CD4-positive, alpha-beta T cell treated with Interleukin-17A for 1 hour (primary cell): ENCODE measurements at regions not wholly inside any gene's neighbourhood (a gene's known extent, or its start where the extent isn't known, plus 50 kb on each side); places are given as distances from the start of the nearest gene placed in this dataset.

Experiments used
- DNase-seq: peaks from one replicate; pipeline ENCODE4 v3.0.0-alpha.2; 2020

- DNase-seq, result no peak
Measured at GRCh38 chr13:57918913-57919312, 287.4 kb downstream of the PCDH17 start.

GRCh38 chr13:57925250-57925649, 293.7 kb downstream of the PCDH17 start:
- DNase-seq, result no peak

GRCh38 chr13:57925751-57926150, 294.2 kb downstream of the PCDH17 start:
- no peak for DNase-seq

- DNase-seq, result no peak
Measured at GRCh38 chr13:57932061-57932460, 300.5 kb downstream of the PCDH17 start.

GRCh38 chr13:57933606-57934005, 302.1 kb downstream of the PCDH17 start:
- DNase-seq, result no peak

- no peak for DNase-seq
Measured at GRCh38 chr13:57935965-57936364, 304.4 kb downstream of the PCDH17 start.

GRCh38 chr13:57946361-57946760, 314.8 kb downstream of the PCDH17 start:
- no peak for DNase-seq

GRCh38 chr13:57948884-57949283, 317.3 kb downstream of the PCDH17 start:
- no peak for DNase-seq

- DNase-seq, result no peak
Measured at GRCh38 chr13:57969951-57970350, 338.4 kb downstream of the PCDH17 start.

- no peak for DNase-seq
Measured at GRCh38 chr13:57970404-57970803, 338.9 kb downstream of the PCDH17 start.

- no peak for DNase-seq
Measured at GRCh38 chr13:57982782-57983181, 351.2 kb downstream of the PCDH17 start.

GRCh38 chr13:57988276-57988675, 356.7 kb downstream of the PCDH17 start:
- no peak for DNase-seq

GRCh38 chr13:57991041-57991440, 359.5 kb downstream of the PCDH17 start:
- no peak for DNase-seq

- DNase-seq, result no peak
Measured at GRCh38 chr13:57992416-57992815, 360.9 kb downstream of the PCDH17 start.

- no peak for DNase-seq
Measured at GRCh38 chr13:57996717-57997116, 365.2 kb downstream of the PCDH17 start.

GRCh38 chr13:58004751-58005150, 373.2 kb downstream of the PCDH17 start:
- DNase-seq, result no peak

GRCh38 chr13:58018020-58018419, 386.5 kb downstream of the PCDH17 start:
- DNase-seq, result no peak

- DNase-seq, result no peak
Measured at GRCh38 chr13:58018865-58019264, 387.3 kb downstream of the PCDH17 start.

GRCh38 chr13:58024103-58024502, 392.6 kb downstream of the PCDH17 start:
- DNase-seq, result no peak

GRCh38 chr13:58025821-58026220, 394.3 kb downstream of the PCDH17 start:
- no peak for DNase-seq

GRCh38 chr13:58032676-58033460, 401.3 kb downstream of the PCDH17 start:
- DNase-seq, result no peak

- DNase-seq, result no peak
Measured at GRCh38 chr13:58043971-58044370, 412.4 kb downstream of the PCDH17 start.

- no peak for DNase-seq
Measured at GRCh38 chr13:58048670-58049069, 417.1 kb downstream of the PCDH17 start.

GRCh38 chr13:58051396-58051795, 419.9 kb downstream of the PCDH17 start:
- DNase-seq, result no peak

GRCh38 chr13:58051807-58052375, 420.3 kb downstream of the PCDH17 start:
- DNase-seq, result no peak
